Tibial nerve (tissue), 4 donors: ENCODE measurements at regions not wholly inside any gene's neighbourhood (a gene's known extent, or its start where the extent isn't known, plus 50 kb on each side); places are given as distances from the start of the nearest gene placed in this dataset.

Experiments
- EP300 ChIP-seq, 2 donors: sonication (generic); formaldehyde crosslinking; IDR thresholded peaks; one replicate each; pipeline ENCODE4 v1.6.1; 2017; ENCODE audit warnings: antibody characterized with exemption in 2 of 2, mild to moderate bottlenecking in 1 of 2
- POLR2A ChIP-seq, 2 donors: fragments of 450-650 bp; IDR thresholded peaks; one replicate each; pipeline ENCODE4 v1.6.1; 2017; ENCODE audit warnings: antibody characterized with exemption in 2 of 2, mild to moderate bottlenecking in 2 of 2, moderate library complexity in 2 of 2
- TF ChIP-seq, protein P1 (sequence below), 5 experiments: fragments of 200-600 bp in 3 of 5; fragments of 450-650 bp in 2 of 5; sonication (generic) in 3 of 5; IDR thresholded peaks; one replicate each; pipeline ENCODE4 v1.5.1; 2016 to 2019; ENCODE audit warnings: antibody characterized with exemption in 5 of 5, mild to moderate bottlenecking in 3 of 5, moderate library complexity in 2 of 5

DNA sequence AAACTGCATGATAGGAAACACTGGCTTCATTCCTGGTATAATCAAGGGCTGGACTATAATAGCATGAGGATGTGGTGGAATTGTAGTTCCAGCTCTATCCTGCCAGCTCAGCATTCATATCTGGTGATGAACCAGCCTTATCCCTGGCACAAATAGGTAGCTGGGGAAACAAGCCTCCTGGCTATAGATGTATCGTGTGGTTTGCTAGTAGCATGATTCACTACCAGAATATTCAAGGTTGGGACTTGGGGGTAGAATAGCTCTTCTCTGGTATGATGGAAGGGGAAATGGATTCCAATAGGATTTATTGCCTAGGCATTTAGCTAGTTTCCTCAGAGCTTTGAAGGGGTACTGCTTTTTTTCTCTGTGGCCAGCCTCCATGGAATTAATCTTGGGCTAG lies 532.8 kb downstream of the FBXO15 start:
- no peak for TF ChIP-seq EP300 (IDR thresholded peaks at IDR 0.05)
- no peak for TF ChIP-seq POLR2A (IDR thresholded peaks at IDR 0.05)
- TF ChIP-seq, protein P1, sequence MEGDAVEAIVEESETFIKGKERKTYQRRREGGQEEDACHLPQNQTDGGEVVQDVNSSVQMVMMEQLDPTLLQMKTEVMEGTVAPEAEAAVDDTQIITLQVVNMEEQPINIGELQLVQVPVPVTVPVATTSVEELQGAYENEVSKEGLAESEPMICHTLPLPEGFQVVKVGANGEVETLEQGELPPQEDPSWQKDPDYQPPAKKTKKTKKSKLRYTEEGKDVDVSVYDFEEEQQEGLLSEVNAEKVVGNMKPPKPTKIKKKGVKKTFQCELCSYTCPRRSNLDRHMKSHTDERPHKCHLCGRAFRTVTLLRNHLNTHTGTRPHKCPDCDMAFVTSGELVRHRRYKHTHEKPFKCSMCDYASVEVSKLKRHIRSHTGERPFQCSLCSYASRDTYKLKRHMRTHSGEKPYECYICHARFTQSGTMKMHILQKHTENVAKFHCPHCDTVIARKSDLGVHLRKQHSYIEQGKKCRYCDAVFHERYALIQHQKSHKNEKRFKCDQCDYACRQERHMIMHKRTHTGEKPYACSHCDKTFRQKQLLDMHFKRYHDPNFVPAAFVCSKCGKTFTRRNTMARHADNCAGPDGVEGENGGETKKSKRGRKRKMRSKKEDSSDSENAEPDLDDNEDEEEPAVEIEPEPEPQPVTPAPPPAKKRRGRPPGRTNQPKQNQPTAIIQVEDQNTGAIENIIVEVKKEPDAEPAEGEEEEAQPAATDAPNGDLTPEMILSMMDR (IDR thresholded peaks at IDR 0.05): no peak
